Superior temporal gyrus (tissue), 1 donor: ENCODE measurements at regions not wholly inside any gene's neighbourhood (a gene's known extent, or its start where the extent isn't known, plus 50 kb on each side); places are given as distances from the start of the nearest gene placed in this dataset.

Experiments used
- DNase-seq: peaks from one replicate; pipeline ENCODE4 v3.0.0-alpha.2; 2016; ENCODE audit errors: extremely low spot score

DNA sequence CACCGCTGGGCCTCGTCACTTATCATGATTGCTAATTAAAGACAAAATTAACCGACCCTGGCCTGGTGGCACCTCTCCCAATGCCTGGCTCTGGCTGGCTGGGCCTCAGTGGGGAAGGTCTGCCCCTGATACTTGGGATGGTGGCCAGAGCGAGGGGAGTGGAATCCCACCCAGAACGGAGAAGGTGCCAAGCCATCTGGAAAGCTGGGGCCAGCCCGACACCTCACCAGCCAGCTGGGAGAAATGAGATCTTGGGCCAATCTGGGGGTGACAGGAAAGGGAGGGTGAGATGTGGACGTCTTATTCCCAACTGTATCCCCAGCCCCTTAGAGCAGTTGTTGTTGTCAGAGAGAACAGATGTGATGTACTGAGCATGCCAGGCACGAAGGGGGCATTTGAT, 215.0 kb upstream of the PWP1 start:
- DNase-seq: no peak

DNA sequence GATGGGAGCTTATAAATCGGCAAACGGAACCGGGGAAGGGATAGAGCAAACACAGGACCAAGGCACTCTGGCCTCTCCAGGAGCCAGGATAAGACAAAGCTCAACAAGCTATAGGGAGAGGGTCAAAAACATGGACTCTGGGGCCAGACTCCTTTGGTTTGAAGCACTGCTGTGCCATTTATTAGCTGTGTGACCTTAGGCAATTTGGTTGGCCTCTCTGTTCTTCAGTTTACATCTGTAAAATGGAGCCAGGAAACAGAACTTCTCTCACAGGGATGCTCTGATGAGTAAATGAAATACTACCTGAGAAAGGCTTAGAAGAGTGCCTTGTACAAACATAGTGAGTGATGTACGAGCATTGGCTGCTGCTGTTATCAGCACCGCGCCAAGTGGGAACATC, 213.3 kb upstream of the PWP1 start:
- DNase-seq: no peak

DNA sequence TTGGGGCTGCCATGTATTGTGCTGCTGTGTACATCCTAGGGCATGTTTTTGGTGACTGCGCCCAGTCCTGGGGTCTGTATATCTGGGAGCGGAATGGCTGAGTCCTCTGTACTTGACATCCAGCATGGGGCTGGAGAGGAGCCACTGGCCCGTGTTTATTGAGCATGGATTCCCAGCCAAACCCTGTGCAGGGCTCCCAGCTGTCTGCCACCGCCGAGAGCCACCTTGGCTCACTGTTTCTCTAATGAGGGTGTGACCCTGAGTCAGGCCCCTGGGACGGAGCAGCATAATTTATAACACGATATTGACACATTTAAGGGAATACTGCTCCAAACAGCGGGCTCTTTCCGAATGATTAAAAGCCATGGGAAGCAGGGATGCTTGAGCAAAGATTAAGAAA, 211.5 kb upstream of the PWP1 start:
- DNase-seq: no peak

DNA sequence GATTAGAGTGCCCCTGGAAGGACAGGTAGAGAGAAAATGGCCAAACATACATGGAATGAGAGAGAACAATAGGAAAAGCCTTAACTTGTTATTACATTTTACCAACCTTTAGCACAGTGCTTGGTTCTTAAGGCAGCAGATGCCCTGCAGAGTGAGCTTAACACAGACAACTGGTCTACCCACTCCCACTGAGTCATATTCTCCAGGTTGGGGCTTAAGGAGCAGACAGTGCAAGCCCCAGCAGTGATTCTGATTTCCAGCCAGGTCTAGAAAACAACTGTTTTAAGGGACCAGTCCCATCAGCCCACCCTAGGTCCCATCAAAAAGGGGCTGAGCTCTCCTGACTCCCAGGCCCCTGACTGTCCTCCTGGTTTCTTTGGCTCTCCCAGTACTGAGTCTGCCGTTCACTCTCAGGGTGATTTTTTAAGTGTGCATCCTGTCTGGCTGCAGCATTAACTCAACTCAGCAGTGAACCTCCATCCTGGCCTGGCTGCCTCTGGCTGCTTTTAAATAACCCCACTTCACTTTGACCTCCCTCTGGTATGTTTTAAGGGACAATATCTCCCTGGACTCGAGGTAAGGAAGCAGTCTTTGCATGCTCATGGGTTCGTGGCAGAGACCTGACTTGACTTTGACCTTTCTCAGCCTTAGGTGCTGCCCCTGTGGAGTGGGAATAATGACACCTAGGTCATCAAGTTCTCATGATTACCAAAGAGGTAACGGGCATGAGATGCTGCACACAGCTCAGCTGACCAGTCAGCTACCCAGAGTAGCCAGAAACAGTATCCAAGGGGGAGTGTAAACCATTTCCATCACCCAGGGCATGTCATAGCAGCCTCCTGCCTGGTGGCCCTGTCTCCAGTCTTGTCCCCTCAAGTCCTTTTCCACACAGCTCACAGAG, 210.7 kb upstream of the PWP1 start:
- no peak for DNase-seq

GRCh38 chr12:107475900-107476299, 209.7 kb upstream of the PWP1 start:
- no peak for DNase-seq

GRCh38 chr12:107477018-107477417, 208.6 kb upstream of the PWP1 start:
- no peak for DNase-seq

DNA sequence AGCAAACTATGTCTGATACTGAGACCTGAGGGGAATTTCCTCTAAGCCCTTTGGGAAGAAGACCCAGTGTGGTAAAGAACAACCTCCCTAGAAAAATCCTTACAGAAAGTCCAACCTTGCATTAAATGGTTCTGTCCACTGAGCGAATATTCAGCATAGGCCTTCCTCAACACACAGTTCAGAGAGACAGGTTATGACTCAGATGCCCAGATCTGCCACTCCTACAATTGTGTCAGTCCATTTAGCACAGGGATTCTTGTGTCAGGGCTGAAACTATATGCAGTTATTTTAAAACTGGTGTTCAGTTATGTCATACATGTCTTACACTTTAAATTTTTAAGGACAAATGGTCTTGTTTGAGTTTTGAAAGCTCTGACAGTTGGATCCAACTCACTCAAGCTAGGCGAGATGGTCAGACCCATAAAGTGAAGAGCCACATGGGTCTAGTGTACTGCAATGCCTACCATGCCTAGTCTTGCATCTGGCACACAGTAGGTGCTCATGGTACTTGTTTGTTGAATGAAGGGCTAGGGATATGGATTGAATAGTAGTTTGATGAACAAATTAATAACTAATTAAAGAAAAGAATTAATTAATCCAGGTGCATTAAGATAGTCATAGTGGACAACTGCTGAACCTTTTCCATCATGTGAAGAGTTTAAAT, 207.5 kb upstream of the PWP1 start:
- DNase-seq: no peak

DNA sequence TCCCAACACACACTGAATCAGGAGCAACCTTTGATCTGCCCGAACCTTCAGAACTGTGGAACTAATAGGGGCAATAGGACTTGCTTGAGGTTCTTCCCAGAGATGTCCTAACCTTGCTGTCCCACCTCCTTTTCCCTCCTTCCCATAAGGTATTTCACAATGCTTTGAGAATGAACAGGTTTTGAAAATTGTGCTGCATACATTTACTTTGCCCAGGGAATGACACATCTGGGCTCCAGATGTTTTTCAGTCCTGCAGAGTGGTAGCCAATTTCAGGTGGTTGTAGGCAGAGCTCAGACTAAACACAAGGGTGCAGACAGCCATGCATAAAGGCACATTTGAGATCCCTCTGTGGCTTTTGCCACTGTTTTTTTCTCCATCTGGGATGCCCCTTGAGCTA, 206.7 kb upstream of the PWP1 start:
- no peak for DNase-seq

DNA sequence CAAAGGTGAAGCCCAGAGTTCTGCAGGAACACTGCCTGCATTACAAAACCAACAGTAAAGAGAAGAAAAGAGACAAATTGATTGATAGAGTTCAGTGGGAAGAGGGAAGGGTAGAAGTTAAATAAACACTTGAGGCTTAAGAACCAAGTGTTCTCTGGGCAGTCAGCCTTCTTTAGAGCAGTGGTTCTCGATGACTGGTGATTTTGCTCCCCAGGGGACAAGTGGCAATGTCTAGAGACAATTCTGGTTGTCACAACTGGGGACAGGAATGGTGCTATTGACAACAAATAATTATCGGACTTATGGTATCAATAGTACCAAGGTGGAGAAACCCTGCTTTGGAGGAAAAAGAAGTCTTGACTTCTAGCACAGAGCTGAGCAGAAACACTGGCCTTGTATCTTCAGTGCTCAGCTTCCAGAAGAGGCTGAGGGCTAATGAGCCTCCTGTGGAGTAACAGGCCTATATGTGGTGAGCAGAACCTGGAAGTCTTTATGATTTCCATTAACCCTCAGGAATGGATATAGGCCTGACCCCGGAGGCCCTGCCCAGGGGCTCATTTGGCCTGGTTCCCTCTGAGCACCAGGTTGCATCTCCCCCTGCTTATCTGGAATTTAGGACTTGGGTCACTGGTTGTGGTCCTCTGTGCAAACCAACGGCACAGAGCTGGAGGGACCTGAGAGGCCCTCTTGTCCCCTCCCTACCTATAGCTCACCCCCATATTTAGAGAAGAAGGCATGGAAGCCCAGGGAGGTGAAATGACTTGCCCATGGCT, 204.6 kb upstream of the PWP1 start:
- no peak for DNase-seq

- no peak for DNase-seq
These were observed 201.4 kb upstream of the PWP1 start for GRCh38 chr12:107484230-107484629.

DNA sequence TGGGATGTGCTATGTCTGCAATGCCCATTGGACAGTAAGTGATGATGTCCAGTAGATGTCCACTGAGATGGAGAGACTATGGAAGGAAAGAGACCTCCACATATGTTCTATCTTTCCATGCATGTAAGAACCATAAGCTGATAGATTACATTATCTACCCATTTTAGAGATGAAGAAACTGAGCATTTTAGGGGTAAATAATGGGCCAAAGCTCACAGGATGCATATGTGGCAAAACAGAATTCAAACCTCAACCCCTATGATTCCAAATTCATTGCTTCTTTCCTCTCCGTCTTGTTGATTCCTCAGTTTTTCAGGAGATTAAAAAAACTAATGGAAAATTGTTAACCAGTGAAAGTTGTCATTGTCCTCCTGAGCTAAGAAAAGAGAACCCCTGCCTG, 200.7 kb upstream of the PWP1 start:
- DNase-seq: no peak

GRCh38 chr12:107485731-107486130, 199.9 kb upstream of the PWP1 start:
- DNase-seq: no peak

- no peak for DNase-seq
These were observed 199.3 kb upstream of the PWP1 start for GRCh38 chr12:107486140-107486892.

DNA sequence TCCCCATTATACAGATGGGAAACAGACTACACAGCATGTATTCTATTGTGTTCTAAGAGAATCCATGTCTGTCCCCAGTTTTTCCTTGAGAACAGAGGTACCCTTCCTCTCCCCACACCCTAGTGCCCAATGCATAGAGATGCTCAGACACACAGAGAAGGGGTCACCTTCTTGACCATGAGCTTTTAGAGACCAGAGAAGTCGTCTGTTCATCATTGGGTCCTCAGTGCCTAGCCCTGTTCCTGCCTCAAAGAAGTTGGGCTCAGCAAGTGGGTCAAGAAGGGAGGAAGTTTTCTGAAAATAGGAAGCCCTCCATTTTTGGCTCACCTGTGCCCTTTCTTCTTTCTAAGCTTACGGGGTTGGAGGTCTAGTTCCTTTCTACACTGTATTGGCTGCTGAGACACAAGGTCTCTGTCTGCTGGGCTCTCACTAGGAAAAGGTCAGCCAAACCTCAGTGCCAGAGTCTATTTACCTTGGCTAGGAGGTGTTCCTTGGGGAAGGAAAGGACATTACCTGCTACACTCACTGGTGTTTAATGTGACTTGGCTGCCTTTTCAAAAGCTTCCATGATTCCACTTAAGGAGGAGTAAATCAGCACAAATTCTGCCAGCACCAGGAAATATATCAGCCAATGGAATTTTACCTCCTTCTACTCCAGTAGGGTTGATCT, 198.5 kb upstream of the PWP1 start:
- DNase-seq: no peak

DNA sequence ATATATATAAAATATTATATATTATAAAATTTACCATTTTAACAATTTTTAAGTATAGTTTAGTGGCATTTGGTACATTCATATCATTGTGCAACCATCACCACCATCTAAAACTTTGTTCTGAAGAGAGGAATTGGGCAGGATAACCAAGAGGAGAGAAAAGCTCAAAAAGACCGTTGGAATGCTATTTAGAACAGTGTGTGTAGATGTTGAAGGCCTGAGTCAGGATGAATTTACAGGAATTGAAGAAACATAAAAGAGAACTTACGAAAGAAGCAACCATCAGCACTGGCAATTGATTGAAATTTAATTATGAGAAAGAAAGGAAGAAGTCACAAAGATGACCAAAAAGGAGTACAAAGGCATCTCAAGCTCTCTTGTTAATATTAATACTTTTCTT, 196.9 kb upstream of the PWP1 start:
- DNase-seq: no peak

GRCh38 chr12:107490010-107490409, 195.6 kb upstream of the PWP1 start:
- no peak for DNase-seq

- DNase-seq: no peak
These were observed 193.7 kb upstream of the PWP1 start for GRCh38 chr12:107491856-107492255.

DNA sequence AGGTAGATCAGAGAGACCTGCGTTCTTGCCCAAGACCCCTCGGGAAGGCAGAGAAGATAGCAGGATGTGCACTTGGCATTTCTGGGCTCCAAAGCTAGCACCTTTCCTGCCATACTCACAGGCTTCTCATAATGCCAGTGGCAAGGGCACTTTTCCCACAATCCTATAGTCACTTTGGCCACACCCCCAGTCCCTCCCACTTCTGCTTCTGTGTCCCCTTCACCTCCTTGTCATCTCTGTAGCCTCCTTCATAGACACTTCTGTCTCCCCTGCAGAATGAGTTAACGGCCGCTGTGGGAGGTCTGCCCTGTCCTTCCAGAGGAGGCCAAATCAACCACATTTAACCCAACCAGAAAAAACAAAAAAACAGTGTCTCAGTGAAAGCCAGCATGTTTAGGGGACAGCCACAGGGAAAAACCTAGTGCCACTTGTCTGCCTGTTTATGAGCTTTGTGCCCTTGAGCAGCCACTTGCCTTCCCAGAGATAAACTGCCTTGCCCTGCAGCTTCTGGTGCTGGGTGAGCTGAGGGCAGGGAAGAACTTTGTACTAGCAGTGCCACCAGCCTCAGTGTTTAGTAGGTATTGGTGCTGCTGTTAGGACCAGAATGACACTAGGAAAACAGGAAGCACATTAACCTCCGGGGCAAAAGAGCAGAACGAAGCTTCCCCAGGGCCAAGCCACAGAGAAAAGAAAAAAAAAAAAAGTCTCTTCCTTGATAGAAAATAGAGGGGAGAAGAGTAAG, 193.0 kb upstream of the PWP1 start:
- no peak for DNase-seq

- DNase-seq: no peak
These were observed 192.5 kb upstream of the PWP1 start for GRCh38 chr12:107493135-107493494.

- peak; percentile 15 for DNase-seq
These were observed 191.9 kb upstream of the PWP1 start for GRCh38 chr12:107493666-107494065.

DNA sequence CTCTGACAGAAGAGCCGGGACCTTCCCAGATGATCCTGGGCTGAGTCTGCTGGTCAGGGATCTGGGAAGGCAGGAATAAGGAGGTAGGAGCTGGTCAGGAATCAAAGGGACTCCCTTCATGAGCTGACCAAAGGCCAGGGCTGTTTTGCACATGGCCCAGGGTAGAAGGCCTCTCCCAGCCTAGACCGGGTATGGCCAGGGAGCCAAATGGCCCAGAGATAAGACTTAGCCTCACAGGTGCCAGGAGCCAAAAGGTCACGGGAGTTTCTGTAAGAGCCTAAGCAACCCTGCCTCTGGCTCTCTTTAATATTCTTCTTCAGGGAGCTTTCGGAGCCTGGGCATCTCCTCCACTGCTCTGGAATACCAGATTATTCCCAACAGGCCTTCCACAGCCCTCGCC, 191.3 kb upstream of the PWP1 start:
- DNase-seq: no peak
